ENCODE measurements at regions not wholly inside any gene's neighbourhood (a gene's known extent, or its start where the extent isn't known, plus 50 kb on each side); places are given as distances from the start of the nearest gene placed in this dataset.

GRCh38 chr2:133855526-133855925, 287.3 kb upstream of the NCKAP5 start:
- H3F3A ChIP-seq (replicated peaks; ENCODE audit: low read depth) = no peaks in the 10 kb centered on the region
- TF ChIP-seq STAT1 (IDR thresholded peaks at IDR 0.05; ENCODE audit: unreplicated experiment) (no peak), ZNF331 (CRISPR knock-in tag; IDR thresholded peaks at IDR 0.05; ENCODE audit: low read depth) (no peak), CREB1 (CRISPR knock-in tag; IDR thresholded peaks at IDR 0.05; ENCODE audit: low read depth) (no peak), NANOG (IDR thresholded peaks at IDR 0.05; ENCODE audit: borderline replicate concordance) (no peak), JUNB (IDR thresholded peaks at IDR 0.05; ENCODE audit: unreplicated experiment) (no peak), EZH2phosphoT487 (IDR thresholded peaks at IDR 0.05; ENCODE audit: unreplicated experiment) (no peak), REST (IDR thresholded peaks at IDR 0.05; ENCODE audit: unreplicated experiment) (no peak), POLR2AphosphoS5 (IDR thresholded peaks at IDR 0.05; ENCODE audit: low read depth) (no peak), ZNF114 (CRISPR knock-in tag; IDR thresholded peaks at IDR 0.05) (no peak), EZH2 (IDR thresholded peaks at IDR 0.05; ENCODE audit: low read depth, unreplicated experiment) (no peak)
- TF ChIP-seq, protein P1, sequence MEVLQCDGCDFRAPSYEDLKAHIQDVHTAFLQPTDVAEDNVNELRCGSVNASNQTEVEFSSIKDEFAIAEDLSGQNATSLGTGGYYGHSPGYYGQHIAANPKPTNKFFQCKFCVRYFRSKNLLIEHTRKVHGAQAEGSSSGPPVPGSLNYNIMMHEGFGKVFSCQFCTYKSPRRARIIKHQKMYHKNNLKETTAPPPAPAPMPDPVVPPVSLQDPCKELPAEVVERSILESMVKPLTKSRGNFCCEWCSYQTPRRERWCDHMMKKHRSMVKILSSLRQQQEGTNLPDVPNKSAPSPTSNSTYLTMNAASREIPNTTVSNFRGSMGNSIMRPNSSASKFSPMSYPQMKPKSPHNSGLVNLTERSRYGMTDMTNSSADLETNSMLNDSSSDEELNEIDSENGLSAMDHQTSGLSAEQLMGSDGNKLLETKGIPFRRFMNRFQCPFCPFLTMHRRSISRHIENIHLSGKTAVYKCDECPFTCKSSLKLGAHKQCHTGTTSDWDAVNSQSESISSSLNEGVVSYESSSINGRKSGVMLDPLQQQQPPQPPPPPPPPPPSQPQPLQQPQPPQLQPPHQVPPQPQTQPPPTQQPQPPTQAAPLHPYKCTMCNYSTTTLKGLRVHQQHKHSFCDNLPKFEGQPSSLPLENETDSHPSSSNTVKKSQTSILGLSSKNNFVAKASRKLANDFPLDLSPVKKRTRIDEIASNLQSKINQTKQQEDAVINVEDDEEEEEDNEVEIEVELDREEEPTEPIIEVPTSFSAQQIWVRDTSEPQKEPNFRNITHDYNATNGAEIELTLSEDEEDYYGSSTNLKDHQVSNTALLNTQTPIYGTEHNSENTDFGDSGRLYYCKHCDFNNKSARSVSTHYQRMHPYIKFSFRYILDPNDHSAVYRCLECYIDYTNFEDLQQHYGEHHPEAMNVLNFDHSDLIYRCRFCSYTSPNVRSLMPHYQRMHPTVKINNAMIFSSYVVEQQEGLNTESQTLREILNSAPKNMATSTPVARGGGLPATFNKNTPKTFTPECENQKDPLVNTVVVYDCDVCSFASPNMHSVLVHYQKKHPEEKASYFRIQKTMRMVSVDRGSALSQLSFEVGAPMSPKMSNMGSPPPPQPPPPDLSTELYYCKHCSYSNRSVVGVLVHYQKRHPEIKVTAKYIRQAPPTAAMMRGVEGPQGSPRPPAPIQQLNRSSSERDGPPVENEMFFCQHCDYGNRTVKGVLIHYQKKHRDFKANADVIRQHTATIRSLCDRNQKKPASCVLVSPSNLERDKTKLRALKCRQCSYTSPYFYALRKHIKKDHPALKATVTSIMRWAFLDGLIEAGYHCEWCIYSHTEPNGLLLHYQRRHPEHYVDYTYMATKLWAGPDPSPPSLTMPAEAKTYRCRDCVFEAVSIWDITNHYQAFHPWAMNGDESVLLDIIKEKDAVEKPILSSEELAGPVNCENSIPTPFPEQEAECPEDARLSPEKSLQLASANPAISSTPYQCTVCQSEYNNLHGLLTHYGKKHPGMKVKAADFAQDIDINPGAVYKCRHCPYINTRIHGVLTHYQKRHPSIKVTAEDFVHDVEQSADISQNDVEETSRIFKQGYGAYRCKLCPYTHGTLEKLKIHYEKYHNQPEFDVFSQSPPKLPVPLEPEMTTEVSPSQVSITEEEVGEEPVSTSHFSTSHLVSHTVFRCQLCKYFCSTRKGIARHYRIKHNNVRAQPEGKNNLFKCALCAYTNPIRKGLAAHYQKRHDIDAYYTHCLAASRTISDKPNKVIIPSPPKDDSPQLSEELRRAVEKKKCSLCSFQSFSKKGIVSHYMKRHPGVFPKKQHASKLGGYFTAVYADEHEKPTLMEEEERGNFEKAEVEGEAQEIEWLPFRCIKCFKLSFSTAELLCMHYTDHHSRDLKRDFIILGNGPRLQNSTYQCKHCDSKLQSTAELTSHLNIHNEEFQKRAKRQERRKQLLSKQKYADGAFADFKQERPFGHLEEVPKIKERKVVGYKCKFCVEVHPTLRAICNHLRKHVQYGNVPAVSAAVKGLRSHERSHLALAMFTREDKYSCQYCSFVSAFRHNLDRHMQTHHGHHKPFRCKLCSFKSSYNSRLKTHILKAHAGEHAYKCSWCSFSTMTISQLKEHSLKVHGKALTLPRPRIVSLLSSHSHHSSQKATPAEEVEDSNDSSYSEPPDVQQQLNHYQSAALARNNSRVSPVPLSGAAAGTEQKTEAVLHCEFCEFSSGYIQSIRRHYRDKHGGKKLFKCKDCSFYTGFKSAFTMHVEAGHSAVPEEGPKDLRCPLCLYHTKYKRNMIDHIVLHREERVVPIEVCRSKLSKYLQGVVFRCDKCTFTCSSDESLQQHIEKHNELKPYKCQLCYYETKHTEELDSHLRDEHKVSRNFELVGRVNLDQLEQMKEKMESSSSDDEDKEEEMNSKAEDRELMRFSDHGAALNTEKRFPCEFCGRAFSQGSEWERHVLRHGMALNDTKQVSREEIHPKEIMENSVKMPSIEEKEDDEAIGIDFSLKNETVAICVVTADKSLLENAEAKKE (CRISPR knock-in tag; IDR thresholded peaks at IDR 0.05) = no peak
- TF ChIP-seq, protein P2, sequence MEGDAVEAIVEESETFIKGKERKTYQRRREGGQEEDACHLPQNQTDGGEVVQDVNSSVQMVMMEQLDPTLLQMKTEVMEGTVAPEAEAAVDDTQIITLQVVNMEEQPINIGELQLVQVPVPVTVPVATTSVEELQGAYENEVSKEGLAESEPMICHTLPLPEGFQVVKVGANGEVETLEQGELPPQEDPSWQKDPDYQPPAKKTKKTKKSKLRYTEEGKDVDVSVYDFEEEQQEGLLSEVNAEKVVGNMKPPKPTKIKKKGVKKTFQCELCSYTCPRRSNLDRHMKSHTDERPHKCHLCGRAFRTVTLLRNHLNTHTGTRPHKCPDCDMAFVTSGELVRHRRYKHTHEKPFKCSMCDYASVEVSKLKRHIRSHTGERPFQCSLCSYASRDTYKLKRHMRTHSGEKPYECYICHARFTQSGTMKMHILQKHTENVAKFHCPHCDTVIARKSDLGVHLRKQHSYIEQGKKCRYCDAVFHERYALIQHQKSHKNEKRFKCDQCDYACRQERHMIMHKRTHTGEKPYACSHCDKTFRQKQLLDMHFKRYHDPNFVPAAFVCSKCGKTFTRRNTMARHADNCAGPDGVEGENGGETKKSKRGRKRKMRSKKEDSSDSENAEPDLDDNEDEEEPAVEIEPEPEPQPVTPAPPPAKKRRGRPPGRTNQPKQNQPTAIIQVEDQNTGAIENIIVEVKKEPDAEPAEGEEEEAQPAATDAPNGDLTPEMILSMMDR (conservative IDR thresholded peaks at IDR 0.05; ENCODE audit: low read depth in 2 of 2) = no peak
- TF ChIP-seq, protein P3, sequence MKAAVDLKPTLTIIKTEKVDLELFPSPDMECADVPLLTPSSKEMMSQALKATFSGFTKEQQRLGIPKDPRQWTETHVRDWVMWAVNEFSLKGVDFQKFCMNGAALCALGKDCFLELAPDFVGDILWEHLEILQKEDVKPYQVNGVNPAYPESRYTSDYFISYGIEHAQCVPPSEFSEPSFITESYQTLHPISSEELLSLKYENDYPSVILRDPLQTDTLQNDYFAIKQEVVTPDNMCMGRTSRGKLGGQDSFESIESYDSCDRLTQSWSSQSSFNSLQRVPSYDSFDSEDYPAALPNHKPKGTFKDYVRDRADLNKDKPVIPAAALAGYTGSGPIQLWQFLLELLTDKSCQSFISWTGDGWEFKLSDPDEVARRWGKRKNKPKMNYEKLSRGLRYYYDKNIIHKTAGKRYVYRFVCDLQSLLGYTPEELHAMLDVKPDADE (IDR thresholded peaks at IDR 0.05) = no peak
- no peaks in the 10 kb centered on the region for H3K79me2 ChIP-seq (replicated peaks; ENCODE audit: insufficient read depth)
- no peaks in the 10 kb centered on the region for H4K20me1 ChIP-seq (replicated peaks; ENCODE audit: insufficient read depth)
- no peak overlapping the region for H3K4me2 ChIP-seq
- H3K27ac ChIP-seq (ENCODE audit: low read depth) = no peak overlapping the region
- H2AFZ ChIP-seq = no peak overlapping the region
- ATAC-seq (no peak), DNase-seq (ENCODE audit: low spot score) (no peak)
- H3K4me1 ChIP-seq (ENCODE audit: insufficient read depth) = no peaks in the 10 kb centered on the region
- H3K9me3 Mint-ChIP-seq = peaks cover 35% of the 10 kb centered on the region
- H3K9me2 ChIP-seq (ENCODE audit: insufficient read depth) = no peaks in the 10 kb centered on the region
- no peak overlapping the region for H3K4me3 Mint-ChIP-seq
- no peaks in the 10 kb centered on the region for H3K27me3 ChIP-seq (ENCODE audit: insufficient read depth)
- peaks cover 15% of the 10 kb centered on the region for H3K36me3 Mint-ChIP-seq (ENCODE audit: low read depth)
- H3K27ac Mint-ChIP-seq = no peak overlapping the region
- no peaks in the 10 kb centered on the region for H3K36me3 ChIP-seq (ENCODE audit: insufficient read depth)
- H3K4me1 Mint-ChIP-seq = no peaks in the 10 kb centered on the region
- no peak overlapping the region for H3K4me3 ChIP-seq
- peaks cover 5% of the 10 kb centered on the region for H3K27me3 Mint-ChIP-seq (ENCODE audit: insufficient read depth, low read depth, poor library complexity)

All from GM23338 (cell line).